HL-60 (cell line): ENCODE measurements at regions not wholly inside any gene's neighbourhood (a gene's known extent, or its start where the extent isn't known, plus 50 kb on each side); places are given as distances from the start of the nearest gene placed in this dataset.

Experiments used
- DNase-seq, 2 experiments: peaks; one replicate each; pipeline ENCODE4 v3.0.0-alpha.2; 2010 to 2020; ENCODE audit warnings: low read depth in 1 of 2, low spot score in 1 of 2
- H3K27ac ChIP-seq: fragments of 250-450 bp; sonication (Bioruptor Pico); replicated peaks from 2 replicates; pipeline ENCODE4 v1.5.1; 2020; ENCODE audit warnings: mild to moderate bottlenecking, moderate library complexity
- H3K27me3 ChIP-seq: fragments of 250-450 bp; sonication (Bioruptor Pico); 2 replicates; pipeline ENCODE4 v1.5.1; 2021; ENCODE audit warnings: mild to moderate bottlenecking, moderate library complexity; ENCODE audit not compliant: insufficient read depth, poor library complexity, severe bottlenecking
- H3K4me3 ChIP-seq: replicated peaks from 2 replicates; pipeline ENCODE4 v1.5.1; 2011; ENCODE audit warnings: mild to moderate bottlenecking, control low read depth, low read length; ENCODE audit not compliant: insufficient read depth
- CTCF ChIP-seq: IDR thresholded peaks from one replicate; pipeline ENCODE4 v1.5.1; 2011; ENCODE audit warnings: low read length, control low read depth, inconsistent platforms; ENCODE audit not compliant: insufficient read depth
- GABPA ChIP-seq: IDR thresholded peaks from 2 replicates; pipeline ENCODE4 v1.6.1; 2012; ENCODE audit warnings: low read depth
- POLR2AphosphoS5 ChIP-seq: IDR thresholded peaks from 2 replicates; pipeline ENCODE4 v1.6.1; 2012; ENCODE audit warnings: low read depth
- REST ChIP-seq: IDR thresholded peaks from 2 replicates; pipeline ENCODE4 v1.6.1; 2012; ENCODE audit warnings: low read depth; ENCODE audit not compliant: insufficient replicate concordance
- SPI1 ChIP-seq: IDR thresholded peaks from 2 replicates; pipeline ENCODE4 v1.6.1; 2012; ENCODE audit warnings: low read depth, mild to moderate bottlenecking, borderline replicate concordance

GRCh38 chr13:21984156-21984555 lies 313.3 kb downstream of the FGF9 start:
- peaks cover 2% of the 10 kb centered on the region for H3K27me3 ChIP-seq
- TF ChIP-seq CTCF = no peak
- no peak for TF ChIP-seq POLR2AphosphoS5
- no peak for TF ChIP-seq REST
- no peak for TF ChIP-seq SPI1
- H3K4me3 ChIP-seq = no peak overlapping the region
- no peak for DNase-seq
- H3K27ac ChIP-seq = no peak overlapping the region

GRCh38 chr13:21986602-21987001 lies 315.7 kb downstream of the FGF9 start:
- TF ChIP-seq REST = no peak
- no peak for TF ChIP-seq POLR2AphosphoS5
- TF ChIP-seq SPI1 = no peak
- TF ChIP-seq GABPA = no peak
- no peak for TF ChIP-seq CTCF
- Histone ChIP-seq H3K27ac (no peak overlapping the region), H3K27me3 (peaks cover 6% of the 10 kb centered on the region), H3K4me3 (no peak overlapping the region)
- DNase-seq = no peak

- H3K27me3 ChIP-seq = peaks cover 6% of the 10 kb centered on the region
- no peak overlapping the region for H3K27ac ChIP-seq
- H3K4me3 ChIP-seq = no peak overlapping the region
- TF ChIP-seq CTCF (no peak), SPI1 (no peak), POLR2AphosphoS5 (no peak), GABPA (no peak), REST (no peak)
- no peak for DNase-seq
These were observed 316.9 kb downstream of the FGF9 start for GRCh38 chr13:21987793-21988192.
